HCT116 (cell line): ENCODE measurements at regions not wholly inside any gene's neighbourhood (a gene's known extent, or its start where the extent isn't known, plus 50 kb on each side); places are given as distances from the start of the nearest gene placed in this dataset.

Source experiments
- EGR1 ChIP-seq: IDR thresholded peaks from 2 replicates; pipeline ENCODE4 v1.6.1; 2012; ENCODE audit warnings: low read depth
- EZH2 ChIP-seq: fragments of 200-600 bp; sonication (generic); IDR thresholded peaks from 2 replicates; pipeline ENCODE4 v1.6.1; 2017; ENCODE audit warnings: antibody characterized with exemption, mixed run types
- EZH2phosphoT487 ChIP-seq: fragments of 200-600 bp; IDR thresholded peaks from 2 replicates; pipeline ENCODE4 v1.6.1; 2018; ENCODE audit warnings: antibody characterized with exemption, borderline replicate concordance
- POLR2A ChIP-seq: IDR thresholded peaks from 2 replicates; pipeline ENCODE4 v1.7.0; 2011; ENCODE audit warnings: borderline replicate concordance; ENCODE audit not compliant: insufficient read depth, insufficient read length; ENCODE audit errors: extremely low read depth
- POLR2AphosphoS5 ChIP-seq: IDR thresholded peaks from 2 replicates; pipeline ENCODE4 v1.6.1; 2011; ENCODE audit warnings: mild to moderate bottlenecking, low read depth, low read length, moderate library complexity
- SIN3A ChIP-seq: IDR thresholded peaks from 2 replicates; pipeline ENCODE4 v1.6.1; 2012; ENCODE audit warnings: low read depth
- SP1 ChIP-seq: IDR thresholded peaks from 2 replicates; pipeline ENCODE4 v1.6.1; 2012; ENCODE audit warnings: low read depth
- TF ChIP-seq, protein P1 (sequence below), 3 experiments: fragments of 200-600 bp in 1 of 3; sonication (generic) in 1 of 3; IDR thresholded peaks in 2 of 3; conservative IDR thresholded peaks in 1 of 3; 2 replicates each; pipeline ENCODE4 v1.5.1; 2012 to 2017; ENCODE audit warnings: low read depth in 2 of 3, low read length in 2 of 3, antibody characterized with exemption in 1 of 3, borderline replicate concordance in 1 of 3, control low read depth in 1 of 3, mild to moderate bottlenecking in 1 of 3, mixed read lengths in 1 of 3, mixed run types in 1 of 3, moderate library complexity in 1 of 3; ENCODE audit not compliant: insufficient read depth in 1 of 3
- TF ChIP-seq, protein P2 (sequence below): IDR thresholded peaks from 2 replicates; pipeline ENCODE4 v1.6.1; 2012
- TF ChIP-seq, protein P3 (sequence below): IDR thresholded peaks from 2 replicates; pipeline ENCODE4 v1.6.1; 2011; ENCODE audit warnings: mild to moderate bottlenecking, low read length, moderate library complexity; ENCODE audit not compliant: insufficient replicate concordance; ENCODE audit errors: extremely low read depth

DNA sequence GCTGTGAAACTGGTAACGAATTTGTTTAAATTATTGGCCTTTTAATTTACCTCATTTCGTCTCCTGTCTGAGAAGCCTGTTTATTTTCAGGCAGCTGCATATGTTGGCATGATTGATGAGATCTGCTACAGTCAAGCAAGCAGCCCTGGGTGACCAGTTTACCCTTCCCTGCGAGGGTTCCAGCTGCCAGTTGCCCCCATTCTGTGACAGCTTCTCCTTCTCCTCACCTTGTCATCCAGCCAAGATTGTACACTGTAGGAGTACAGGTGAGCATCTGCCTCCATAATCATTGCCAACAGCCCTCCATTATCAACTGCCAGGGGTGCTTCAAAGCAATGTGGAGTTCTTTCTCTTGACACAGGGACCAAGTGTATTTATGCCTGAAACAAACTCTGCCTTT, 1979.9 kb upstream of the PRR20A start:
- TF ChIP-seq SIN3A (no peak), POLR2AphosphoS5 (no peak), POLR2A (no peak), EZH2 (no peak), EGR1 (no peak), EZH2phosphoT487 (no peak), SP1 (no peak)
- TF ChIP-seq, protein P1, sequence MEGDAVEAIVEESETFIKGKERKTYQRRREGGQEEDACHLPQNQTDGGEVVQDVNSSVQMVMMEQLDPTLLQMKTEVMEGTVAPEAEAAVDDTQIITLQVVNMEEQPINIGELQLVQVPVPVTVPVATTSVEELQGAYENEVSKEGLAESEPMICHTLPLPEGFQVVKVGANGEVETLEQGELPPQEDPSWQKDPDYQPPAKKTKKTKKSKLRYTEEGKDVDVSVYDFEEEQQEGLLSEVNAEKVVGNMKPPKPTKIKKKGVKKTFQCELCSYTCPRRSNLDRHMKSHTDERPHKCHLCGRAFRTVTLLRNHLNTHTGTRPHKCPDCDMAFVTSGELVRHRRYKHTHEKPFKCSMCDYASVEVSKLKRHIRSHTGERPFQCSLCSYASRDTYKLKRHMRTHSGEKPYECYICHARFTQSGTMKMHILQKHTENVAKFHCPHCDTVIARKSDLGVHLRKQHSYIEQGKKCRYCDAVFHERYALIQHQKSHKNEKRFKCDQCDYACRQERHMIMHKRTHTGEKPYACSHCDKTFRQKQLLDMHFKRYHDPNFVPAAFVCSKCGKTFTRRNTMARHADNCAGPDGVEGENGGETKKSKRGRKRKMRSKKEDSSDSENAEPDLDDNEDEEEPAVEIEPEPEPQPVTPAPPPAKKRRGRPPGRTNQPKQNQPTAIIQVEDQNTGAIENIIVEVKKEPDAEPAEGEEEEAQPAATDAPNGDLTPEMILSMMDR (IDR thresholded peaks at IDR 0.05 in 2 of 3, conservative IDR thresholded peaks at IDR 0.05 in 1 of 3; ENCODE audit: borderline replicate concordance in 1 of 3, insufficient read depth in 1 of 3, low read depth in 2 of 3, low read length in 2 of 3): no peak
- TF ChIP-seq, protein P2, sequence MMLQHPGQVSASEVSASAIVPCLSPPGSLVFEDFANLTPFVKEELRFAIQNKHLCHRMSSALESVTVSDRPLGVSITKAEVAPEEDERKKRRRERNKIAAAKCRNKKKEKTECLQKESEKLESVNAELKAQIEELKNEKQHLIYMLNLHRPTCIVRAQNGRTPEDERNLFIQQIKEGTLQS: no peak
- TF ChIP-seq, protein P3, sequence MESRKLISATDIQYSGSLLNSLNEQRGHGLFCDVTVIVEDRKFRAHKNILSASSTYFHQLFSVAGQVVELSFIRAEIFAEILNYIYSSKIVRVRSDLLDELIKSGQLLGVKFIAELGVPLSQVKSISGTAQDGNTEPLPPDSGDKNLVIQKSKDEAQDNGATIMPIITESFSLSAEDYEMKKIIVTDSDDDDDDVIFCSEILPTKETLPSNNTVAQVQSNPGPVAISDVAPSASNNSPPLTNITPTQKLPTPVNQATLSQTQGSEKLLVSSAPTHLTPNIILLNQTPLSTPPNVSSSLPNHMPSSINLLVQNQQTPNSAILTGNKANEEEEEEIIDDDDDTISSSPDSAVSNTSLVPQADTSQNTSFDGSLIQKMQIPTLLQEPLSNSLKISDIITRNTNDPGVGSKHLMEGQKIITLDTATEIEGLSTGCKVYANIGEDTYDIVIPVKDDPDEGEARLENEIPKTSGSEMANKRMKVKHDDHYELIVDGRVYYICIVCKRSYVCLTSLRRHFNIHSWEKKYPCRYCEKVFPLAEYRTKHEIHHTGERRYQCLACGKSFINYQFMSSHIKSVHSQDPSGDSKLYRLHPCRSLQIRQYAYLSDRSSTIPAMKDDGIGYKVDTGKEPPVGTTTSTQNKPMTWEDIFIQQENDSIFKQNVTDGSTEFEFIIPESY: no peak
